Endodermal cell (in vitro differentiated cells): ENCODE measurements at regions not wholly inside any gene's neighbourhood (a gene's known extent, or its start where the extent isn't known, plus 50 kb on each side); places are given as distances from the start of the nearest gene placed in this dataset.

Source experiments
- DNase-seq: peaks from one replicate; pipeline ENCODE4 v3.0.0-alpha.2; 2017
- H3K27ac ChIP-seq: 2 replicates; pipeline ENCODE4 v1.5.1; 2013; ENCODE audit warnings: mild to moderate bottlenecking, low read depth, low read length, moderate library complexity
- H3K27me3 ChIP-seq: 2 replicates; pipeline ENCODE4 v1.6.1; 2013; ENCODE audit warnings: mild to moderate bottlenecking, low read length, moderate library complexity; ENCODE audit not compliant: insufficient read depth, control insufficient read depth, poor library complexity, severe bottlenecking
- H3K36me3 ChIP-seq: 2 replicates; pipeline ENCODE4 v1.7.0; 2013; ENCODE audit warnings: mild to moderate bottlenecking, low read length, moderate library complexity; ENCODE audit not compliant: control insufficient read depth, insufficient read depth
- H3K4me1 ChIP-seq: one replicate; pipeline ENCODE4 v1.7.0; 2013; ENCODE audit warnings: low read length; ENCODE audit not compliant: control insufficient read depth, insufficient read depth
- H3K4me3 ChIP-seq: 2 replicates; pipeline ENCODE4 v1.5.1; 2013; ENCODE audit warnings: mild to moderate bottlenecking, low read length, moderate library complexity
- H3K9ac ChIP-seq: 2 replicates; pipeline ENCODE4 v1.6.1; 2013; ENCODE audit warnings: mild to moderate bottlenecking, low read length, moderate library complexity; ENCODE audit not compliant: poor library complexity, severe bottlenecking; ENCODE audit errors: extremely low read depth
- H3K9me3 ChIP-seq: 2 replicates; pipeline ENCODE4 v1.6.1; 2013; ENCODE audit warnings: mild to moderate bottlenecking, low read length, moderate library complexity; ENCODE audit not compliant: control insufficient read depth
- H3K27ac Mint-ChIP-seq: 2 replicates; pipeline ENCODE4 v1.8.0; 2020; ENCODE audit warnings: mixed read lengths
- H3K27me3 Mint-ChIP-seq: 2 replicates; pipeline ENCODE4 v1.8.0; 2021; ENCODE audit warnings: mild to moderate bottlenecking, mixed read lengths; ENCODE audit not compliant: insufficient read depth
- H3K36me3 Mint-ChIP-seq: 2 replicates; pipeline ENCODE4 v1.8.0; 2020; ENCODE audit warnings: low read depth, mixed read lengths
- H3K4me1 Mint-ChIP-seq: 2 replicates; pipeline ENCODE4 v1.8.0; 2020; ENCODE audit warnings: mixed read lengths
- H3K4me3 Mint-ChIP-seq: 2 replicates; pipeline ENCODE4 v1.8.0; 2020; ENCODE audit warnings: mild to moderate bottlenecking, moderate library complexity, mixed read lengths
- H3K9me3 Mint-ChIP-seq: 2 replicates; pipeline ENCODE4 v1.8.0; 2020; ENCODE audit warnings: mild to moderate bottlenecking, mixed read lengths
- WGBS, 2 experiments: methylation state at CpG; one replicate each; pipeline versions ENCODE4 v1.1.5 to v1.1.7; 2013; ENCODE audit warnings: missing lambda C conversion rate in 2 of 2, mixed read lengths in 1 of 2; ENCODE audit not compliant: insufficient coverage in 1 of 2, insufficient read length in 1 of 2; 5-methylcytosine and 5-hydroxymethylcytosine counted together
- TF ChIP-seq, protein P1 (sequence below): fragments of 200-600 bp; sonication (generic); conservative IDR thresholded peaks from 2 replicates; pipeline ENCODE4 v1.5.0; 2021; ENCODE audit warnings: antibody characterized with exemption, mild to moderate bottlenecking

DNA sequence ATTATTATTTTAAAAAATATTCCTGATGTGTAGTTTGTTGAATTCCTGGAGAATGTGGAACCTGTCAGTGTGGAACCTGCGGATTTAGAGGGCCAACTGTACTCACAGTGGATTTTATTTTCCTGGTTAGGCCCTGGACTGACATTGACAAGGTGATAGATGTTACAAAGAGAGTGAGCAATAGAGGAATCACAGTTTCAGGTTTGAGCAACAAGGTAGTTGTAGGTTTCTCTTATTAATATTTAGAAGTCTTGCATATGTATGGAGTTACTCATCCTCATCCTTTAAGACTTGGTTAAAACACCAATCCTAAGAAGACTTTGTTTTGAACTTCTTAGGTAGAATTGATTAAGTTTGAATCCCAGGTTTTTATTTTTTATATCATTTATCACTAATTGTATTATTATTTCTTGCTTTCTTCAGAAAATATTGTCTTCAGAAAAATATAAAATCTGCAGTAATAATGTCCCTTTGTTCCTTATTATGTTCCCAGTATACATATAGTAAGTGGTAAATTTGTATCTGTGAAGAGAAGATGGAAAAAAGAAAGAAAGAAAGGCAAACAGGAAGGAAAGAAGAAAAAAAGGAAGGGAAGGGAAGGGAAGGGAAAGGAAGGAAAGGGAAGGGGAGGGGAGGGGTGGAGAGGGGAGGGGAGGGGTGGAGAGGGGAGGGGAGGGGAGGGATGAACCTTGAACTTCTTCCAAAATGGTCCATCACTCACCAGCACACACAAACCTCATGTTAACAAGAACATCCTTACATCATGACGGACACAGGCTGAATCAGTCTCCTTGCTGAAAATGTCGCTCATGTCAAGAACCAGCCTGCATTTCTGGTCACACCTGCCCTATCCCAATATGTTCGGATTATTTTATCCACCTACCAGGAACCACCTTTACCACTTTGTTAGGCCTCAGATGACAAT is 867.2 kb downstream of the CDH11 start:
- TF ChIP-seq, protein P1, sequence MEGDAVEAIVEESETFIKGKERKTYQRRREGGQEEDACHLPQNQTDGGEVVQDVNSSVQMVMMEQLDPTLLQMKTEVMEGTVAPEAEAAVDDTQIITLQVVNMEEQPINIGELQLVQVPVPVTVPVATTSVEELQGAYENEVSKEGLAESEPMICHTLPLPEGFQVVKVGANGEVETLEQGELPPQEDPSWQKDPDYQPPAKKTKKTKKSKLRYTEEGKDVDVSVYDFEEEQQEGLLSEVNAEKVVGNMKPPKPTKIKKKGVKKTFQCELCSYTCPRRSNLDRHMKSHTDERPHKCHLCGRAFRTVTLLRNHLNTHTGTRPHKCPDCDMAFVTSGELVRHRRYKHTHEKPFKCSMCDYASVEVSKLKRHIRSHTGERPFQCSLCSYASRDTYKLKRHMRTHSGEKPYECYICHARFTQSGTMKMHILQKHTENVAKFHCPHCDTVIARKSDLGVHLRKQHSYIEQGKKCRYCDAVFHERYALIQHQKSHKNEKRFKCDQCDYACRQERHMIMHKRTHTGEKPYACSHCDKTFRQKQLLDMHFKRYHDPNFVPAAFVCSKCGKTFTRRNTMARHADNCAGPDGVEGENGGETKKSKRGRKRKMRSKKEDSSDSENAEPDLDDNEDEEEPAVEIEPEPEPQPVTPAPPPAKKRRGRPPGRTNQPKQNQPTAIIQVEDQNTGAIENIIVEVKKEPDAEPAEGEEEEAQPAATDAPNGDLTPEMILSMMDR = no peak
- no peak overlapping the region for H3K9ac ChIP-seq
- WGBS, 2 experiments = 97% methylated on average over 3 to 4 of the region's 4 CpGs
- no peaks in the 10 kb centered on the region for H3K27me3 Mint-ChIP-seq
- no peak overlapping the region for H3K4me3 ChIP-seq
- no peaks in the 10 kb centered on the region for H3K36me3 Mint-ChIP-seq
- H3K27me3 ChIP-seq = no peaks in the 10 kb centered on the region
- H3K4me3 Mint-ChIP-seq = no peak overlapping the region
- H3K4me1 Mint-ChIP-seq = no peaks in the 10 kb centered on the region
- H3K36me3 ChIP-seq = no peaks in the 10 kb centered on the region
- H3K9me3 ChIP-seq = no peaks in the 10 kb centered on the region
- H3K27ac Mint-ChIP-seq = no peak overlapping the region
- no peaks in the 10 kb centered on the region for H3K9me3 Mint-ChIP-seq
- no peaks in the 10 kb centered on the region for H3K4me1 ChIP-seq
- no peak for DNase-seq
- H3K27ac ChIP-seq = no peak overlapping the region

- Histone ChIP-seq H3K27me3 (no peaks in the 10 kb centered on the region), H3K36me3 (no peaks in the 10 kb centered on the region), H3K9ac (no peak overlapping the region), H3K9me3 (no peaks in the 10 kb centered on the region), H3K4me3 (no peak overlapping the region), H3K4me1 (no peaks in the 10 kb centered on the region), H3K27ac (no peak overlapping the region)
- Mint-ChIP-seq H3K4me3 (no peak overlapping the region), H3K27me3 (no peaks in the 10 kb centered on the region), H3K36me3 (no peaks in the 10 kb centered on the region), H3K9me3 (no peaks in the 10 kb centered on the region), H3K27ac (no peak overlapping the region), H3K4me1 (no peaks in the 10 kb centered on the region)
- TF ChIP-seq, protein P1 = no peak
- WGBS, 2 experiments = 87 to 96% methylated on average over 2 to 3 of the region's 3 CpGs
- DNase-seq = no peak
Measured at GRCh38 chr16:64253525-64253924, 868.3 kb downstream of the CDH11 start.

DNA sequence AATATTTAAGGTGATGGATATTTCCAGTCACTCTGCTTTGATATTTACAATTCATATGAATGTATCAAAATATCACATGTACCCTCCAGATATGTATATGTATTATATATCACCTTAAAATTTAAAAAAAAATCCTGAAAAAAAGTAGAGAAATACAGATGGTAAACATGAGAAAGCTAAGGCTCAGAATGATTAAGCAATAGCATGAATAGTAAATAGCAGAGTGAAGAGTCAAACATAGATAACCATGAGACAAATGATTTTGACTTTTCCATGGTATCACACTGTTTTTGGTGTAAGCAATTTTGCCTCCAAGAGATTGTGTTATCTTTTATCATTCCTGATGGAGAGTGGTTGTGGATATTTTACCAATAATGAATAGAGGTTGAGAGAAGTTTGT is 868.8 kb downstream of the CDH11 start:
- no peaks in the 10 kb centered on the region for H3K36me3 Mint-ChIP-seq
- H3K9me3 ChIP-seq = no peaks in the 10 kb centered on the region
- H3K27ac ChIP-seq = no peak overlapping the region
- no peak overlapping the region for H3K4me3 Mint-ChIP-seq
- H3K27ac Mint-ChIP-seq = no peak overlapping the region
- H3K27me3 Mint-ChIP-seq = no peaks in the 10 kb centered on the region
- no peaks in the 10 kb centered on the region for H3K4me1 Mint-ChIP-seq
- H3K27me3 ChIP-seq = no peaks in the 10 kb centered on the region
- no peak for DNase-seq
- no peaks in the 10 kb centered on the region for H3K9me3 Mint-ChIP-seq
- TF ChIP-seq, protein P1 = no peak
- H3K9ac ChIP-seq = no peak overlapping the region
- H3K4me1 ChIP-seq = no peaks in the 10 kb centered on the region
- H3K36me3 ChIP-seq = no peaks in the 10 kb centered on the region
- H3K4me3 ChIP-seq = no peak overlapping the region
